ENCODE measurements at regions not wholly inside any gene's neighbourhood (a gene's known extent, or its start where the extent isn't known, plus 50 kb on each side); places are given as distances from the start of the nearest gene placed in this dataset.

DNA sequence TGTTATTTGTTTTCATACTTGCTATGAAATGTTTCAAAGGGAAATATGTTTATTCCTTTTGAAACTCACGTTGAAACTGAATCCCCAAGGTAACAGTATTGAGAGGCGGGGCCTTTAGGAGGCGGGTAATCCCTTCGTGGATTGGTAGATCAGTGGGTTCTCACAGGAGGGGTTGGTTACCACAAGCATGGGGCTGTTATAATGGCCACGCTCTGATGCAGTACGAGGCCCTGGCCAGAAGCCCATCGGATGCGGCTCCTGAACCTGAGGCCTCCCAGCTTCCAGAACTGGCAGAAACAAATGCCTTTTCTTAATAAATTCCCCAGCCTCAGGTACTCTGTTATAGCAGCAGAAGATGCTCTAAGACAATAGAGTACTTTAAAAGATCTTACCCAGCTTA is 135.7 kb downstream of the ASB1 start:
- TF ChIP-seq, protein P1, sequence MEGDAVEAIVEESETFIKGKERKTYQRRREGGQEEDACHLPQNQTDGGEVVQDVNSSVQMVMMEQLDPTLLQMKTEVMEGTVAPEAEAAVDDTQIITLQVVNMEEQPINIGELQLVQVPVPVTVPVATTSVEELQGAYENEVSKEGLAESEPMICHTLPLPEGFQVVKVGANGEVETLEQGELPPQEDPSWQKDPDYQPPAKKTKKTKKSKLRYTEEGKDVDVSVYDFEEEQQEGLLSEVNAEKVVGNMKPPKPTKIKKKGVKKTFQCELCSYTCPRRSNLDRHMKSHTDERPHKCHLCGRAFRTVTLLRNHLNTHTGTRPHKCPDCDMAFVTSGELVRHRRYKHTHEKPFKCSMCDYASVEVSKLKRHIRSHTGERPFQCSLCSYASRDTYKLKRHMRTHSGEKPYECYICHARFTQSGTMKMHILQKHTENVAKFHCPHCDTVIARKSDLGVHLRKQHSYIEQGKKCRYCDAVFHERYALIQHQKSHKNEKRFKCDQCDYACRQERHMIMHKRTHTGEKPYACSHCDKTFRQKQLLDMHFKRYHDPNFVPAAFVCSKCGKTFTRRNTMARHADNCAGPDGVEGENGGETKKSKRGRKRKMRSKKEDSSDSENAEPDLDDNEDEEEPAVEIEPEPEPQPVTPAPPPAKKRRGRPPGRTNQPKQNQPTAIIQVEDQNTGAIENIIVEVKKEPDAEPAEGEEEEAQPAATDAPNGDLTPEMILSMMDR (IDR thresholded peaks at IDR 0.05) = no peak
- no peak for TF ChIP-seq EP300 (IDR thresholded peaks at IDR 0.05)

Measured in gastroesophageal sphincter (tissue), 3 donors.